Right lobe of liver (tissue), 4 donors: ENCODE measurements at regions not wholly inside any gene's neighbourhood (a gene's known extent, or its start where the extent isn't known, plus 50 kb on each side); places are given as distances from the start of the nearest gene placed in this dataset.

Experiments
- CTCF ChIP-seq, 4 donors: fragments of 200-600 bp in 3 of 4; fragments of 450-650 bp in 1 of 4; IDR thresholded peaks; one replicate each; pipeline versions ENCODE4 v1.5.1 to v1.8.0; 2016 to 2022; ENCODE audit warnings: antibody characterized with exemption in 4 of 4, mild to moderate bottlenecking in 2 of 4
- POLR2A ChIP-seq: fragments of 450-650 bp; IDR thresholded peaks from one replicate; pipeline ENCODE4 v1.6.1; 2017; ENCODE audit warnings: antibody characterized with exemption, mild to moderate bottlenecking
- donor health status: DM: no; HTN: no; CAD: no.
- donor health status: DM: no; HTN: no; CAD: no.
- donor health status: DM: no; HTN: yes; CAD: no.

GRCh38 chr18:8474661-8475060, 134.6 kb upstream of the RAB12 start:
- TF ChIP-seq CTCF (IDR thresholded peaks at IDR 0.05) = no peak
- no peak for TF ChIP-seq POLR2A
